Endodermal cell (in vitro differentiated cells): ENCODE measurements at regions not wholly inside any gene's neighbourhood (a gene's known extent, or its start where the extent isn't known, plus 50 kb on each side); places are given as distances from the start of the nearest gene placed in this dataset.

ENCODE experiments used
- DNase-seq: peaks from one replicate; pipeline ENCODE4 v3.0.0-alpha.2; 2017
- H3K27ac ChIP-seq: 2 replicates; pipeline ENCODE4 v1.5.1; 2013; ENCODE audit warnings: mild to moderate bottlenecking, low read depth, low read length, moderate library complexity
- H3K27me3 ChIP-seq: 2 replicates; pipeline ENCODE4 v1.6.1; 2013; ENCODE audit warnings: mild to moderate bottlenecking, low read length, moderate library complexity; ENCODE audit not compliant: insufficient read depth, control insufficient read depth, poor library complexity, severe bottlenecking
- H3K36me3 ChIP-seq: 2 replicates; pipeline ENCODE4 v1.7.0; 2013; ENCODE audit warnings: mild to moderate bottlenecking, low read length, moderate library complexity; ENCODE audit not compliant: control insufficient read depth, insufficient read depth
- H3K4me1 ChIP-seq: one replicate; pipeline ENCODE4 v1.7.0; 2013; ENCODE audit warnings: low read length; ENCODE audit not compliant: control insufficient read depth, insufficient read depth
- H3K4me3 ChIP-seq: 2 replicates; pipeline ENCODE4 v1.5.1; 2013; ENCODE audit warnings: mild to moderate bottlenecking, low read length, moderate library complexity
- H3K9ac ChIP-seq: 2 replicates; pipeline ENCODE4 v1.6.1; 2013; ENCODE audit warnings: mild to moderate bottlenecking, low read length, moderate library complexity; ENCODE audit not compliant: poor library complexity, severe bottlenecking; ENCODE audit errors: extremely low read depth
- H3K9me3 ChIP-seq: 2 replicates; pipeline ENCODE4 v1.6.1; 2013; ENCODE audit warnings: mild to moderate bottlenecking, low read length, moderate library complexity; ENCODE audit not compliant: control insufficient read depth
- H3K27ac Mint-ChIP-seq: 2 replicates; pipeline ENCODE4 v1.8.0; 2020; ENCODE audit warnings: mixed read lengths
- H3K27me3 Mint-ChIP-seq: 2 replicates; pipeline ENCODE4 v1.8.0; 2021; ENCODE audit warnings: mild to moderate bottlenecking, mixed read lengths; ENCODE audit not compliant: insufficient read depth
- H3K36me3 Mint-ChIP-seq: 2 replicates; pipeline ENCODE4 v1.8.0; 2020; ENCODE audit warnings: low read depth, mixed read lengths
- H3K4me1 Mint-ChIP-seq: 2 replicates; pipeline ENCODE4 v1.8.0; 2020; ENCODE audit warnings: mixed read lengths
- H3K4me3 Mint-ChIP-seq: 2 replicates; pipeline ENCODE4 v1.8.0; 2020; ENCODE audit warnings: mild to moderate bottlenecking, moderate library complexity, mixed read lengths
- H3K9me3 Mint-ChIP-seq: 2 replicates; pipeline ENCODE4 v1.8.0; 2020; ENCODE audit warnings: mild to moderate bottlenecking, mixed read lengths
- WGBS, 2 experiments: methylation state at CpG; one replicate each; pipeline versions ENCODE4 v1.1.5 to v1.1.7; 2013; ENCODE audit warnings: missing lambda C conversion rate in 2 of 2, mixed read lengths in 1 of 2; ENCODE audit not compliant: insufficient coverage in 1 of 2, insufficient read length in 1 of 2; 5-methylcytosine and 5-hydroxymethylcytosine counted together
- TF ChIP-seq, protein P1 (sequence below): fragments of 200-600 bp; sonication (generic); conservative IDR thresholded peaks from 2 replicates; pipeline ENCODE4 v1.5.0; 2021; ENCODE audit warnings: antibody characterized with exemption, mild to moderate bottlenecking

DNA sequence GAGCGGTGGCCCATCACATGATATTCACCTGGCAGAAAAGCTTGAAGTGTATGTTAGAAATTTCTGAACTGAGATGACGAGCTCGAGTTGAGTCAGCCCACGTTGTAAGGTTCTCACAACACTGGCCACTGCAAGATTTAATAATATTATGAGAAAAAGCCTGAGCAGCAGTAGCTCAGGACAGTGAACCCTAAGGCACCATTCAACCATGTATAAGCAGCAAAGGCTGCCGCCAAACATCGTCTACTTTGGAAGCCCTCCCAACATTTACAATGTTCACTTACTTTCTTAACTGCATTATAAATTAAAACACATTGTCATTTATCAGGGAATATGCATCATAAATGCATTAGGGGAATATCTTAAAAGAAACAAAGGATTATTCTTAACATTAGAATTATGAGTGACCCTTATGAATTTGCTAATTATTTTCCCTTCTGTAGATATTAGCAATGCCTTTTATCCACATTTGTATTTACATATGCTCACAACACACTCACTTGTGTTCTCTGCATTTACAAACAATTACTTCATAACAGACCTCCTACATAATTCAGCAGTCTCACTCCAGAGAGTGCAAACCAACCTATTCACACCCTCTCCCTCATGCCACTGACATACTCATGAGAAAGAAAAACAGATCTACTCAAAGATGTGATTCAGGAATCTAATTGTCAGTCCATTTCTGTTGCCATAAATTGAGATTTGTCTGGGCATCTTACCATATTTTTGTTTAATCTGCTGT is 57.7 kb upstream of the CARD18 start:
- no peaks in the 10 kb centered on the region for H3K4me1 Mint-ChIP-seq
- H3K36me3 ChIP-seq: no peaks in the 10 kb centered on the region
- H3K36me3 Mint-ChIP-seq: no peaks in the 10 kb centered on the region
- no peak overlapping the region for H3K4me3 ChIP-seq
- no peaks in the 10 kb centered on the region for H3K27me3 Mint-ChIP-seq
- no peak overlapping the region for H3K4me3 Mint-ChIP-seq
- TF ChIP-seq, protein P1, sequence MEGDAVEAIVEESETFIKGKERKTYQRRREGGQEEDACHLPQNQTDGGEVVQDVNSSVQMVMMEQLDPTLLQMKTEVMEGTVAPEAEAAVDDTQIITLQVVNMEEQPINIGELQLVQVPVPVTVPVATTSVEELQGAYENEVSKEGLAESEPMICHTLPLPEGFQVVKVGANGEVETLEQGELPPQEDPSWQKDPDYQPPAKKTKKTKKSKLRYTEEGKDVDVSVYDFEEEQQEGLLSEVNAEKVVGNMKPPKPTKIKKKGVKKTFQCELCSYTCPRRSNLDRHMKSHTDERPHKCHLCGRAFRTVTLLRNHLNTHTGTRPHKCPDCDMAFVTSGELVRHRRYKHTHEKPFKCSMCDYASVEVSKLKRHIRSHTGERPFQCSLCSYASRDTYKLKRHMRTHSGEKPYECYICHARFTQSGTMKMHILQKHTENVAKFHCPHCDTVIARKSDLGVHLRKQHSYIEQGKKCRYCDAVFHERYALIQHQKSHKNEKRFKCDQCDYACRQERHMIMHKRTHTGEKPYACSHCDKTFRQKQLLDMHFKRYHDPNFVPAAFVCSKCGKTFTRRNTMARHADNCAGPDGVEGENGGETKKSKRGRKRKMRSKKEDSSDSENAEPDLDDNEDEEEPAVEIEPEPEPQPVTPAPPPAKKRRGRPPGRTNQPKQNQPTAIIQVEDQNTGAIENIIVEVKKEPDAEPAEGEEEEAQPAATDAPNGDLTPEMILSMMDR: no peak
- WGBS, 2 experiments: 92% methylated on average over 2 to 6 of the region's 6 CpGs
- H3K27me3 ChIP-seq: no peaks in the 10 kb centered on the region
- H3K4me1 ChIP-seq: no peaks in the 10 kb centered on the region
- DNase-seq: no peak
- H3K27ac ChIP-seq: no peak overlapping the region
- H3K9ac ChIP-seq: no peak overlapping the region
- H3K9me3 Mint-ChIP-seq: no peaks in the 10 kb centered on the region
- H3K27ac Mint-ChIP-seq: no peak overlapping the region
- no peaks in the 10 kb centered on the region for H3K9me3 ChIP-seq

DNA sequence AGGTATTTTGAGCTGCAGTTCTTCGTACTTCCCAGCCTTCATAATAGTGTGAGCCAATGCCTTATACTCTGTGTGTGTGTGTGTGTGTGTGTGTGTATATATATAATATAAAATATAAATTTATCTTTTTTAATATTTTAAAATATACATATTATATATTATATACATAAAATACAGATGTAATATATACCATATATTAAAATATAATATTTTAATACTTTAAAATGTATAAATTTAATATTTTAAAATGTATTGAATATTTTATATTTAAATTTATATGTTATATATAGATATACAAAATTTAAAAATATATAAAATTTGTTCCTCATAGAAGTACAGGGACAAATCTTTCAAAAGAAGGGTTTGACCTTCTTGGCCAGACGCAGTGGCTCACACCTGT is 53.7 kb upstream of the CARD18 start:
- Histone ChIP-seq H3K9me3 (no peaks in the 10 kb centered on the region), H3K4me1 (no peaks in the 10 kb centered on the region), H3K4me3 (no peak overlapping the region), H3K36me3 (no peaks in the 10 kb centered on the region), H3K27ac (no peak overlapping the region), H3K27me3 (no peaks in the 10 kb centered on the region), H3K9ac (no peak overlapping the region)
- no peak for DNase-seq
- TF ChIP-seq, protein P1: no peak
- H3K27ac Mint-ChIP-seq: no peak overlapping the region
- H3K4me1 Mint-ChIP-seq: no peaks in the 10 kb centered on the region
- WGBS, 2 experiments: 96 to 100% methylated on average over 1 of the region's 2 CpGs
- H3K4me3 Mint-ChIP-seq: no peak overlapping the region
- H3K9me3 Mint-ChIP-seq: no peaks in the 10 kb centered on the region
- no peaks in the 10 kb centered on the region for H3K36me3 Mint-ChIP-seq
- no peaks in the 10 kb centered on the region for H3K27me3 Mint-ChIP-seq

DNA sequence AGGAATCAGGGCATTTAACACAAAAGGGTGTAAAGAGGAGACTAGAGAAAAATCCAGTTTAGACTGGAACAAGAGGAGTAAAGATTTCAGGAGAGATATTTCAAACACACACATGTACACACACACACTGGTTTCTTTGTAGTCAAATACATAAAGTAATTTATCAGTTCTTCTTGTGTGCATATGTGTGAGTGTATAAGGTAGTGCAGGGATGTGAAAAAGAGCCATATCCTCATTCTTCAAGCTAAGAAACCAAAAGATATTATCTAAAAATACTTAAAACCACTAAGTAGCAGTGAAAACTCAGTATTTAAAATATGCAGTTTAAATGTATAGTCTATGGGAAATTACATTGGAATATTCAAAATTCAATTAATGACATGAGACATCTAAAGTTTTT is 52.5 kb upstream of the CARD18 start:
- H3K4me1 Mint-ChIP-seq: no peaks in the 10 kb centered on the region
- TF ChIP-seq, protein P1: no peak
- no peaks in the 10 kb centered on the region for H3K4me1 ChIP-seq
- H3K9ac ChIP-seq: no peak overlapping the region
- DNase-seq: no peak
- no peaks in the 10 kb centered on the region for H3K9me3 ChIP-seq
- no peaks in the 10 kb centered on the region for H3K36me3 ChIP-seq
- no peak overlapping the region for H3K4me3 Mint-ChIP-seq
- no peaks in the 10 kb centered on the region for H3K27me3 Mint-ChIP-seq
- no peaks in the 10 kb centered on the region for H3K27me3 ChIP-seq
- no peak overlapping the region for H3K4me3 ChIP-seq
- H3K36me3 Mint-ChIP-seq: no peaks in the 10 kb centered on the region
- no peak overlapping the region for H3K27ac Mint-ChIP-seq
- H3K9me3 Mint-ChIP-seq: no peaks in the 10 kb centered on the region
- no peak overlapping the region for H3K27ac ChIP-seq
